HEK293 (cell line): ENCODE measurements at regions not wholly inside any gene's neighbourhood (a gene's known extent, or its start where the extent isn't known, plus 50 kb on each side); places are given as distances from the start of the nearest gene placed in this dataset.

Source experiments
- BCL11A ChIP-seq: fragments of 450-650 bp; formaldehyde crosslinking; IDR thresholded peaks from 2 replicates; pipeline ENCODE4 v1.5.1; 2016; ENCODE audit warnings: low read depth, missing biosample characterization, missing genetic modification characterization
- HIC1 ChIP-seq: fragments of 450-650 bp; formaldehyde crosslinking; IDR thresholded peaks from 2 replicates; pipeline ENCODE4 v1.5.1; 2016; ENCODE audit warnings: missing biosample characterization, missing genetic modification characterization
- PRDM10 ChIP-seq: fragments of 450-650 bp; formaldehyde crosslinking; IDR thresholded peaks from 2 replicates; pipeline ENCODE4 v1.5.1; 2016; ENCODE audit warnings: missing biosample characterization, missing genetic modification characterization
- ZNF335 ChIP-seq: fragments of 450-650 bp; formaldehyde crosslinking; conservative IDR thresholded peaks from 2 replicates; pipeline ENCODE4 v1.5.1; 2016; ENCODE audit warnings: missing biosample characterization, missing genetic modification characterization
- ZNF585B ChIP-seq: fragments of 450-650 bp; formaldehyde crosslinking; IDR thresholded peaks from 2 replicates; pipeline ENCODE4 v1.5.1; 2016; ENCODE audit warnings: missing biosample characterization, missing genetic modification characterization
- ZNF830 ChIP-seq: fragments of 450-650 bp; IDR thresholded peaks from 2 replicates; pipeline ENCODE4 v1.5.0; 2018; ENCODE audit warnings: missing biosample characterization, missing genetic modification characterization, low read depth, mild to moderate bottlenecking, moderate library complexity
- TF ChIP-seq, protein P1 (sequence below): fragments of 450-650 bp; formaldehyde crosslinking; IDR thresholded peaks from 2 replicates; pipeline ENCODE4 v1.5.1; 2016; ENCODE audit warnings: missing biosample characterization, missing genetic modification characterization
- TF ChIP-seq, protein P2 (sequence below): fragments of 450-650 bp; formaldehyde crosslinking; IDR thresholded peaks from 2 replicates; pipeline ENCODE4 v1.5.1; 2016; ENCODE audit warnings: missing biosample characterization, missing genetic modification characterization

DNA sequence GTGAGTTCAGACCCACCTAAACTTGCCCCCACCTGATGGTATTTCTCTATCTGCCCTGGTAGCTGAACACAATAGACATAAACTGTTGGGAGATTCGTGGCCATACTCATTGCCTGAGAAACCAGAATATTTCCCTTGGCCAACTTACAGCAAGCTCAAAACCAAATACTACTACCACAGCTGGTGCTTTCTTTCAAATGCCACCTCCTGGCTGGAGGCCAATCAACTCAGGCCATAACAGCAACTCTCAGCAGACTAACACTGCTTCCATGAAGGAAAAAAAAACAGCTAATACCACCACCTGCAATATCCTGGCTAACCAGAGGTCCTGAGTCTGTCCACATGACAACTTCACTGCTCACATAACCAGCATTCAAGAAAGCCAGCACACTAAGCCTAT, 373.1 kb downstream of the CMPK2 start:
- TF ChIP-seq BCL11A (tag by site-specific recombination) = no peak
- no peak for TF ChIP-seq PRDM10
- no peak for TF ChIP-seq ZNF335
- TF ChIP-seq, protein P1, sequence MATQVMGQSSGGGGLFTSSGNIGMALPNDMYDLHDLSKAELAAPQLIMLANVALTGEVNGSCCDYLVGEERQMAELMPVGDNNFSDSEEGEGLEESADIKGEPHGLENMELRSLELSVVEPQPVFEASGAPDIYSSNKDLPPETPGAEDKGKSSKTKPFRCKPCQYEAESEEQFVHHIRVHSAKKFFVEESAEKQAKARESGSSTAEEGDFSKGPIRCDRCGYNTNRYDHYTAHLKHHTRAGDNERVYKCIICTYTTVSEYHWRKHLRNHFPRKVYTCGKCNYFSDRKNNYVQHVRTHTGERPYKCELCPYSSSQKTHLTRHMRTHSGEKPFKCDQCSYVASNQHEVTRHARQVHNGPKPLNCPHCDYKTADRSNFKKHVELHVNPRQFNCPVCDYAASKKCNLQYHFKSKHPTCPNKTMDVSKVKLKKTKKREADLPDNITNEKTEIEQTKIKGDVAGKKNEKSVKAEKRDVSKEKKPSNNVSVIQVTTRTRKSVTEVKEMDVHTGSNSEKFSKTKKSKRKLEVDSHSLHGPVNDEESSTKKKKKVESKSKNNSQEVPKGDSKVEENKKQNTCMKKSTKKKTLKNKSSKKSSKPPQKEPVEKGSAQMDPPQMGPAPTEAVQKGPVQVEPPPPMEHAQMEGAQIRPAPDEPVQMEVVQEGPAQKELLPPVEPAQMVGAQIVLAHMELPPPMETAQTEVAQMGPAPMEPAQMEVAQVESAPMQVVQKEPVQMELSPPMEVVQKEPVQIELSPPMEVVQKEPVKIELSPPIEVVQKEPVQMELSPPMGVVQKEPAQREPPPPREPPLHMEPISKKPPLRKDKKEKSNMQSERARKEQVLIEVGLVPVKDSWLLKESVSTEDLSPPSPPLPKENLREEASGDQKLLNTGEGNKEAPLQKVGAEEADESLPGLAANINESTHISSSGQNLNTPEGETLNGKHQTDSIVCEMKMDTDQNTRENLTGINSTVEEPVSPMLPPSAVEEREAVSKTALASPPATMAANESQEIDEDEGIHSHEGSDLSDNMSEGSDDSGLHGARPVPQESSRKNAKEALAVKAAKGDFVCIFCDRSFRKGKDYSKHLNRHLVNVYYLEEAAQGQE (tag by site-specific recombination) = no peak
- TF ChIP-seq, protein P2, sequence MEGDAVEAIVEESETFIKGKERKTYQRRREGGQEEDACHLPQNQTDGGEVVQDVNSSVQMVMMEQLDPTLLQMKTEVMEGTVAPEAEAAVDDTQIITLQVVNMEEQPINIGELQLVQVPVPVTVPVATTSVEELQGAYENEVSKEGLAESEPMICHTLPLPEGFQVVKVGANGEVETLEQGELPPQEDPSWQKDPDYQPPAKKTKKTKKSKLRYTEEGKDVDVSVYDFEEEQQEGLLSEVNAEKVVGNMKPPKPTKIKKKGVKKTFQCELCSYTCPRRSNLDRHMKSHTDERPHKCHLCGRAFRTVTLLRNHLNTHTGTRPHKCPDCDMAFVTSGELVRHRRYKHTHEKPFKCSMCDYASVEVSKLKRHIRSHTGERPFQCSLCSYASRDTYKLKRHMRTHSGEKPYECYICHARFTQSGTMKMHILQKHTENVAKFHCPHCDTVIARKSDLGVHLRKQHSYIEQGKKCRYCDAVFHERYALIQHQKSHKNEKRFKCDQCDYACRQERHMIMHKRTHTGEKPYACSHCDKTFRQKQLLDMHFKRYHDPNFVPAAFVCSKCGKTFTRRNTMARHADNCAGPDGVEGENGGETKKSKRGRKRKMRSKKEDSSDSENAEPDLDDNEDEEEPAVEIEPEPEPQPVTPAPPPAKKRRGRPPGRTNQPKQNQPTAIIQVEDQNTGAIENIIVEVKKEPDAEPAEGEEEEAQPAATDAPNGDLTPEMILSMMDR = no peak
- no peak for TF ChIP-seq ZNF585B (tag by site-specific recombination)
- no peak for TF ChIP-seq HIC1 (tag by site-specific recombination)
- TF ChIP-seq ZNF830 (tag by site-specific recombination) = no peak
